Esophagus muscularis mucosa (tissue), 4 donors: ENCODE measurements at regions not wholly inside any gene's neighbourhood (a gene's known extent, or its start where the extent isn't known, plus 50 kb on each side); places are given as distances from the start of the nearest gene placed in this dataset.
"Not testable (repeated sequence)": the region's sequence is repeated elsewhere in the genome, so short reads cannot be mapped to it uniquely, and the experiment has no call there.

Experiments used
- DNase-seq: peaks from one replicate; pipeline ENCODE4 v3.0.0-alpha.2; 2017; ENCODE audit errors: extremely low spot score
- H3K27ac ChIP-seq, 4 donors: fragments of 200-600 bp; sonication (generic); replicated peaks in 1 of 4; 1 replicate in 3 of 4; 2 replicates in 1 of 4; pipeline ENCODE4 v1.5.1; 2016 to 2019; ENCODE audit warnings: mild to moderate bottlenecking in 1 of 4
- H3K27me3 ChIP-seq, 4 donors: fragments of 200-600 bp; sonication (generic); one replicate each; pipeline versions ENCODE4 v1.5.1 to v1.6.0; 2016 to 2019
- H3K36me3 ChIP-seq, 4 donors: fragments of 200-600 bp; sonication (generic); one replicate each; pipeline ENCODE4 v1.5.1; 2016 to 2019
- H3K4me1 ChIP-seq, 4 donors: fragments of 200-600 bp; sonication (generic); one replicate each; pipeline ENCODE4 v1.5.1; 2016 to 2019
- H3K4me3 ChIP-seq, 4 donors: fragments of 200-600 bp; sonication (generic); 1 replicate in 2 of 4; 2 replicates in 2 of 4; pipeline ENCODE4 v1.5.1; 2016 to 2019; ENCODE audit warnings: mild to moderate bottlenecking in 4 of 4, moderate library complexity in 1 of 4
- H3K9me3 ChIP-seq, 4 donors: fragments of 200-600 bp; sonication (generic); 1 replicate in 3 of 4; 2 replicates in 1 of 4; pipeline ENCODE4 v1.5.1; 2016 to 2019
- CTCF ChIP-seq, 3 experiments: fragments of 200-600 bp in 2 of 3; fragments of 450-650 bp in 1 of 3; sonication (generic) in 2 of 3; IDR thresholded peaks; one replicate each; pipeline ENCODE4 v1.5.1; 2017 to 2019; ENCODE audit warnings: antibody characterized with exemption in 3 of 3, mild to moderate bottlenecking in 2 of 3, moderate library complexity in 1 of 3
- EP300 ChIP-seq: sonication (generic); formaldehyde crosslinking; IDR thresholded peaks from one replicate; pipeline ENCODE4 v1.6.1; 2017; ENCODE audit warnings: antibody characterized with exemption
- POLR2A ChIP-seq: fragments of 450-650 bp; IDR thresholded peaks from one replicate; pipeline ENCODE4 v1.6.1; 2017; ENCODE audit warnings: antibody characterized with exemption, moderate library complexity, mild to moderate bottlenecking, low read depth
- POLR2AphosphoS5 ChIP-seq, 2 donors: sonication (generic); formaldehyde crosslinking; IDR thresholded peaks; one replicate each; pipeline ENCODE4 v1.6.1; 2017; ENCODE audit warnings: antibody characterized with exemption in 2 of 2
- WGBS: methylation state at CpG from one replicate; pipeline ENCODE4 v1.1.5; 2018; 5-methylcytosine and 5-hydroxymethylcytosine counted together
- intact Hi-C: fragments of 100-400 bp; cut with DNase I; formaldehyde crosslinking; loops from one replicate; pipeline ENCODE4 v1.15.1; 2023

- no peak for TF ChIP-seq EP300
- peak; percentile 62 to 73 (median 66) for TF ChIP-seq CTCF (IDR thresholded peaks at IDR 0.05)
- no peak for TF ChIP-seq POLR2AphosphoS5 (IDR thresholded peaks at IDR 0.05)
- intact Hi-C loops = loop anchor here (2.0 to 10.0 kb wide), 3 partner anchors 132 to 455 kb away; partner anchors contain the start of gene HAND2
- H3K4me1 ChIP-seq = peaks cover 0 to 22% (median 21%) of the 10 kb centered on the region in 4 donors
- no peaks in the 10 kb centered on the region for H3K27me3 ChIP-seq
- H3K36me3 ChIP-seq = no peaks in the 10 kb centered on the region
- 44% methylated on average over 6 of the region's 6 CpGs for WGBS
- no peak overlapping the region for H3K4me3 ChIP-seq
- no peak for DNase-seq
- H3K9me3 ChIP-seq = no peaks in the 10 kb centered on the region
- peak overlapping the region; percentile 30 to 57 (median 40) for H3K27ac ChIP-seq
These were observed 293.2 kb downstream of the FBXO8 start for GRCh38 chr4:173990126-173990868.

DNA sequence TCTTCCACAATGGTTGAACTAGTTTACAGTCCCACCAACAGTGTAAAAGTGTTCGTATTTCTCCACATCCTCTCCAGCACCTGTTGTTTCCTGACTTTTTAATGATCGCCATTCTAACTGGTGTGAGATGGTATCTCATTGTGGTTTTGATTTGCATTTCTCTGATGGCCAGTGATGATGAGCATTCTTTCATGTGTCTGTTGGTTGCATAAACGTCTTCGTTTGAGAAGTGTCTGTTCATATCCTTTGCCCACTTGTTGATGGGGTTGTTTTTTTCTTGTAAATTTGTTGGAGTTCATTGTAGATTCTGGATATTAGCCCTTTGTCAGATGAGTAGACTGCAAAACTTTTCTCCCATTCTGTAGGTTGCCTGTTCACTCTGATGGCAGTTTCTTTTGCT is 319.9 kb downstream of the FBXO8 start:
- 96% methylated on average over 2 of the region's 4 CpGs for whole genome bisulfite sequencing
- intact Hi-C loops, DNase-seq, H3K36me3 ChIP-seq, H3K27ac ChIP-seq, H3K27me3 ChIP-seq, H3K9me3 ChIP-seq, H3K4me3 ChIP-seq: not testable (repeated sequence)
- H3K4me1 ChIP-seq = peaks cover 0 to 16% (median 10%) of the 10 kb centered on the region in 4 donors

- 73% methylated on average over 5 of the region's 5 CpGs for WGBS
- intact Hi-C loops = no loop called here
- no peak for DNase-seq
- Histone ChIP-seq H3K27ac (no peak overlapping the region), H3K36me3 (no peaks in the 10 kb centered on the region), H3K9me3 (no peaks in the 10 kb centered on the region), H3K27me3 (no peaks in the 10 kb centered on the region), H3K4me3 (no peak overlapping the region), H3K4me1 (peaks cover 0 to 22% (median 15%) of the 10 kb centered on the region in 4 donors)
- no peak for TF ChIP-seq EP300
- TF ChIP-seq POLR2AphosphoS5 (IDR thresholded peaks at IDR 0.05) = no peak
- TF ChIP-seq POLR2A = no peak
- no peak for TF ChIP-seq CTCF (IDR thresholded peaks at IDR 0.05)
These were observed 323.1 kb downstream of the FBXO8 start for GRCh38 chr4:173960398-173960797.

DNA sequence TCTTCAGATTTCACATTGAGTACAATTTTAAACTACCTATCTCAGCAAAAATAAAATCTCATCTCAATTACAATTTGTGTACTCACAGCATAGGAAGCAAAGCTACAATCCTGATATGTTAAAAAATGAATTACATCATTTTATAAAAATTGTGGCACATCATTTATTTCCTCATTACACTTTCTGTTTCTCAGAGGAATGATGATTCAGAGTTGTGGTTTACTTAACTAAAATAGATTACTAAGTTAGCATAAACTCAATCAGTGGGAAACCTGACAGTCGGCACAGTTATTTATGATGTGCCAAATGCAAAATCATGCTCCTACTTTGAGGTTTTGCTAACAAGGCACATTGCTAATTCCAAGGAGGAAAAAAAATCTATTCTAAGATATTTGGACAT is 325.0 kb downstream of the FBXO8 start:
- intact Hi-C loops = no loop called here
- no peak overlapping the region for H3K4me3 ChIP-seq
- no peaks in the 10 kb centered on the region for H3K9me3 ChIP-seq
- 0% methylated on average over 1 of the region's 1 CpG for WGBS
- no peak overlapping the region for H3K27ac ChIP-seq
- no peaks in the 10 kb centered on the region for H3K36me3 ChIP-seq
- no peaks in the 10 kb centered on the region for H3K27me3 ChIP-seq
- peaks cover 0 to 22% (median 15%) of the 10 kb centered on the region in 4 donors for H3K4me1 ChIP-seq
- TF ChIP-seq CTCF (IDR thresholded peaks at IDR 0.05) (no peak), EP300 (no peak), POLR2AphosphoS5 (IDR thresholded peaks at IDR 0.05) (no peak)
- DNase-seq = no peak

- 75% methylated on average over 1 of the region's 1 CpG for WGBS
- H3K4me1 ChIP-seq = peaks cover 4 to 28% (median 15%) of the 10 kb centered on the region in 4 donors
- H3K36me3 ChIP-seq = no peaks in the 10 kb centered on the region
- DNase-seq = no peak
- TF ChIP-seq CTCF (IDR thresholded peaks at IDR 0.05) (no peak), EP300 (no peak), POLR2AphosphoS5 (IDR thresholded peaks at IDR 0.05) (no peak), POLR2A (no peak)
- H3K9me3 ChIP-seq = no peaks in the 10 kb centered on the region
- no peak overlapping the region for H3K27ac ChIP-seq
- intact Hi-C loops = no loop called here
- no peaks in the 10 kb centered on the region for H3K27me3 ChIP-seq
- H3K4me3 ChIP-seq = no peak overlapping the region
These were observed 339.9 kb downstream of the FBXO8 start for GRCh38 chr4:173943547-173943946.
